DND-41 (cell line): ENCODE measurements at regions not wholly inside any gene's neighbourhood (a gene's known extent, or its start where the extent isn't known, plus 50 kb on each side); places are given as distances from the start of the nearest gene placed in this dataset.

Source experiments
- EZH2 ChIP-seq: IDR thresholded peaks from 3 replicates; pipeline ENCODE4 v1.6.1; 2012; ENCODE audit warnings: borderline replicate concordance, low read depth, mild to moderate bottlenecking, moderate library complexity, low read length, inconsistent platforms; ENCODE audit not compliant: severe bottlenecking
- TF ChIP-seq, protein P1 (sequence below): IDR thresholded peaks from 2 replicates; pipeline ENCODE4 v1.5.1; 2012; ENCODE audit warnings: borderline replicate concordance, low read length, moderate library complexity, mild to moderate bottlenecking; ENCODE audit not compliant: poor library complexity, severe bottlenecking; ENCODE audit errors: extremely low read depth

DNA sequence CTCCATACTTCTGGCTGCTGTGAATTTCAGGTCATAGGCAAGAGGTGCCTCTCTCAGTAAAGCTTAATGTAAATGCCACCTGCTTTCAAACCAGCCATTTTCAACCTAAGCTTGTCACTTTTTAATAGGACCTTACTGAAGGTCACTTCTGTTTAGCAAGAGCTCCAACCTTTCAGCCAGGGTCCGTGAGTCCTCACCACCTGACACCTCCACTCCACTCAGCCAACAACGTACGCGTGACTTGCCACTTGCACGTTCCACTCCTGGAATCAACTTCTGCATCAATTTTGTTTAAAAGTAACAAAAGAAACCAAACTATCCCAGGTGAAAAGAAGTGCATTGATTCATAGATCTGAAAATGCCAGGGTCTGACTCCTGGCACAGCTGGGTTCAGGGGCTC lies 114.4 kb downstream of the TRIM29 start:
- TF ChIP-seq, protein P1, sequence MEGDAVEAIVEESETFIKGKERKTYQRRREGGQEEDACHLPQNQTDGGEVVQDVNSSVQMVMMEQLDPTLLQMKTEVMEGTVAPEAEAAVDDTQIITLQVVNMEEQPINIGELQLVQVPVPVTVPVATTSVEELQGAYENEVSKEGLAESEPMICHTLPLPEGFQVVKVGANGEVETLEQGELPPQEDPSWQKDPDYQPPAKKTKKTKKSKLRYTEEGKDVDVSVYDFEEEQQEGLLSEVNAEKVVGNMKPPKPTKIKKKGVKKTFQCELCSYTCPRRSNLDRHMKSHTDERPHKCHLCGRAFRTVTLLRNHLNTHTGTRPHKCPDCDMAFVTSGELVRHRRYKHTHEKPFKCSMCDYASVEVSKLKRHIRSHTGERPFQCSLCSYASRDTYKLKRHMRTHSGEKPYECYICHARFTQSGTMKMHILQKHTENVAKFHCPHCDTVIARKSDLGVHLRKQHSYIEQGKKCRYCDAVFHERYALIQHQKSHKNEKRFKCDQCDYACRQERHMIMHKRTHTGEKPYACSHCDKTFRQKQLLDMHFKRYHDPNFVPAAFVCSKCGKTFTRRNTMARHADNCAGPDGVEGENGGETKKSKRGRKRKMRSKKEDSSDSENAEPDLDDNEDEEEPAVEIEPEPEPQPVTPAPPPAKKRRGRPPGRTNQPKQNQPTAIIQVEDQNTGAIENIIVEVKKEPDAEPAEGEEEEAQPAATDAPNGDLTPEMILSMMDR, result no peak
- no peak for TF ChIP-seq EZH2
